ENCODE measurements at regions not wholly inside any gene's neighbourhood (a gene's known extent, or its start where the extent isn't known, plus 50 kb on each side); places are given as distances from the start of the nearest gene placed in this dataset.

DNA sequence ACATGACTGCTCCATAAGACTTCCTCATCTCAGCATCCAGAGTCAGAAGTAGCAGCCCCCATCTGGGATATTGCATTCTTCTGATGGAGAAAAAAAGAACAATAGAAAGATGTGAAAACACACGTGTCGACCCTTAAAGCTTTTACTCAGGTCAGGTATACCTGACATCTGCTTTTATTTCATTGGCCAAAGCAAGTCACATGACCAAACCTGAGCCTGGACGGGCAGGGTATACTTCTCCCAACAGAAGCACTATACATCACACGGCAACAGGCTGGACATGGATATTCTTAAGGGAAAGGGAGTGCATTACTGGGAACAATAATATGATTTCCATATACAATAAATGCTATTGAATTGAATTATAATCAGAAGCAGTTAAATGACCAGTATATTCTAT lies 243.3 kb downstream of the LMO4 start:
- TF ChIP-seq, protein P1, sequence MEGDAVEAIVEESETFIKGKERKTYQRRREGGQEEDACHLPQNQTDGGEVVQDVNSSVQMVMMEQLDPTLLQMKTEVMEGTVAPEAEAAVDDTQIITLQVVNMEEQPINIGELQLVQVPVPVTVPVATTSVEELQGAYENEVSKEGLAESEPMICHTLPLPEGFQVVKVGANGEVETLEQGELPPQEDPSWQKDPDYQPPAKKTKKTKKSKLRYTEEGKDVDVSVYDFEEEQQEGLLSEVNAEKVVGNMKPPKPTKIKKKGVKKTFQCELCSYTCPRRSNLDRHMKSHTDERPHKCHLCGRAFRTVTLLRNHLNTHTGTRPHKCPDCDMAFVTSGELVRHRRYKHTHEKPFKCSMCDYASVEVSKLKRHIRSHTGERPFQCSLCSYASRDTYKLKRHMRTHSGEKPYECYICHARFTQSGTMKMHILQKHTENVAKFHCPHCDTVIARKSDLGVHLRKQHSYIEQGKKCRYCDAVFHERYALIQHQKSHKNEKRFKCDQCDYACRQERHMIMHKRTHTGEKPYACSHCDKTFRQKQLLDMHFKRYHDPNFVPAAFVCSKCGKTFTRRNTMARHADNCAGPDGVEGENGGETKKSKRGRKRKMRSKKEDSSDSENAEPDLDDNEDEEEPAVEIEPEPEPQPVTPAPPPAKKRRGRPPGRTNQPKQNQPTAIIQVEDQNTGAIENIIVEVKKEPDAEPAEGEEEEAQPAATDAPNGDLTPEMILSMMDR (IDR thresholded peaks at IDR 0.05; ENCODE audit: low read length), result no peak
- TF ChIP-seq EZH2 (optimal IDR thresholded peaks at IDR 0.05; ENCODE audit: low read depth, low read length), result no peak
